ENCODE measurements at regions not wholly inside any gene's neighbourhood (a gene's known extent, or its start where the extent isn't known, plus 50 kb on each side); places are given as distances from the start of the nearest gene placed in this dataset.

GRCh38 chr4:178066338-178066941 lies 624.2 kb upstream of the AGA start:
- no peak for DNase-seq

- no peak for DNase-seq
These were observed 625.9 kb upstream of the AGA start for GRCh38 chr4:178068136-178068535.

GRCh38 chr4:178070163-178070562 lies 627.9 kb upstream of the AGA start:
- no peak for DNase-seq

GRCh38 chr4:178080312-178080711 lies 638.1 kb upstream of the AGA start:
- no peak for DNase-seq

- DNase-seq = no peak
These were observed 638.9 kb upstream of the AGA start for GRCh38 chr4:178081176-178081575.

- DNase-seq = no peak
These were observed 639.7 kb upstream of the AGA start for GRCh38 chr4:178081896-178082295.

- DNase-seq = no peak
These were observed 640.7 kb upstream of the AGA start for GRCh38 chr4:178082906-178083305.

GRCh38 chr4:178083968-178084367 lies 641.7 kb upstream of the AGA start:
- no peak for DNase-seq

GRCh38 chr4:178086320-178086719 lies 644.1 kb upstream of the AGA start:
- no peak for DNase-seq

- no peak for DNase-seq
These were observed 648.6 kb upstream of the AGA start for GRCh38 chr4:178090640-178091411.

GRCh38 chr4:178102139-178102538 lies 659.9 kb upstream of the AGA start:
- no peak for DNase-seq

GRCh38 chr4:178105242-178105641 lies 663.0 kb upstream of the AGA start:
- no peak for DNase-seq

- no peak for DNase-seq
These were observed 694.6 kb upstream of the AGA start for GRCh38 chr4:178136736-178137345.

GRCh38 chr4:178137732-178138471 lies 695.7 kb upstream of the AGA start:
- DNase-seq = no peak

GRCh38 chr4:178138491-178138890 lies 696.3 kb upstream of the AGA start:
- no peak for DNase-seq

GRCh38 chr4:178140326-178140915 lies 698.2 kb upstream of the AGA start:
- no peak for DNase-seq

- DNase-seq = no peak
These were observed 700.5 kb upstream of the AGA start for GRCh38 chr4:178142724-178143123.

- DNase-seq = no peak
These were observed 705.9 kb upstream of the AGA start for GRCh38 chr4:178148106-178148505.

GRCh38 chr4:178165251-178165950 lies 723.2 kb upstream of the AGA start:
- DNase-seq = no peak

GRCh38 chr4:178165951-178166308 lies 723.7 kb upstream of the AGA start:
- DNase-seq = no peak

- no peak for DNase-seq
These were observed 731.5 kb upstream of the AGA start for GRCh38 chr4:178173771-178174170.

GRCh38 chr4:178174756-178175155 lies 732.5 kb upstream of the AGA start:
- DNase-seq = no peak

GRCh38 chr4:178185517-178185916 lies 743.3 kb upstream of the AGA start:
- no peak for DNase-seq
